Stomach smooth muscle (tissue), 2 donors: ENCODE measurements at regions not wholly inside any gene's neighbourhood (a gene's known extent, or its start where the extent isn't known, plus 50 kb on each side); places are given as distances from the start of the nearest gene placed in this dataset.

ENCODE experiments used
- H3K27ac ChIP-seq: one replicate; pipeline ENCODE4 v1.7.0; 2013; ENCODE audit warnings: mild to moderate bottlenecking, low read length, inconsistent platforms
- H3K27me3 ChIP-seq, 2 donors: one replicate each; pipeline ENCODE4 v1.7.0; 2013; ENCODE audit warnings: low read length in 2 of 2; ENCODE audit not compliant: insufficient read depth in 2 of 2, control insufficient read depth in 1 of 2
- H3K36me3 ChIP-seq, 2 donors: one replicate each; pipeline ENCODE4 v1.7.0; 2013; ENCODE audit warnings: low read length in 2 of 2; ENCODE audit not compliant: control insufficient read depth in 2 of 2, insufficient read depth in 2 of 2
- H3K4me1 ChIP-seq: one replicate; pipeline ENCODE4 v1.7.0; 2013; ENCODE audit warnings: low read length; ENCODE audit not compliant: control insufficient read depth, insufficient read depth
- H3K4me3 ChIP-seq, 2 donors: one replicate each; pipeline ENCODE4 v1.7.0; 2013; ENCODE audit warnings: low read length in 2 of 2
- H3K9ac ChIP-seq, 2 donors: one replicate each; pipeline ENCODE4 v1.7.0; 2013; ENCODE audit warnings: low read length in 2 of 2, mild to moderate bottlenecking in 1 of 2
- H3K9me3 ChIP-seq, 2 donors: one replicate each; pipeline ENCODE4 v1.7.0; 2013; ENCODE audit warnings: low read length in 2 of 2; ENCODE audit not compliant: control insufficient read depth in 2 of 2
- donor health status: healthy.
- donor health status: Pancreatic carcinoma.

GRCh38 chr10:118950190-118950680 is 79.3 kb upstream of the NANOS1 start:
- no peak overlapping the region for H3K27ac ChIP-seq
- H3K36me3 ChIP-seq: no peaks in the 10 kb centered on the region
- H3K4me3 ChIP-seq: no peak overlapping the region
- no peak overlapping the region for H3K9ac ChIP-seq
- H3K9me3 ChIP-seq: no peaks in the 10 kb centered on the region
- H3K27me3 ChIP-seq: no peaks in the 10 kb centered on the region
- H3K4me1 ChIP-seq: peaks cover 8% of the 10 kb centered on the region

- H3K27ac ChIP-seq: no peak overlapping the region
- no peak overlapping the region for H3K4me3 ChIP-seq
- H3K27me3 ChIP-seq: peaks cover 0 to 2% of the 10 kb centered on the region in 2 donors
- peaks cover 3% of the 10 kb centered on the region for H3K4me1 ChIP-seq
- no peak overlapping the region for H3K9ac ChIP-seq
- H3K9me3 ChIP-seq: no peaks in the 10 kb centered on the region
- no peaks in the 10 kb centered on the region for H3K36me3 ChIP-seq
These were observed 78.4 kb upstream of the NANOS1 start for GRCh38 chr10:118950997-118951637.

GRCh38 chr10:118952493-118953295 is 76.8 kb upstream of the NANOS1 start:
- no peaks in the 10 kb centered on the region for H3K36me3 ChIP-seq
- H3K27me3 ChIP-seq: peaks cover 0 to 2% of the 10 kb centered on the region in 2 donors

GRCh38 chr10:118953598-118954393 is 75.7 kb upstream of the NANOS1 start:
- H3K4me3 ChIP-seq: no peak overlapping the region
- no peaks in the 10 kb centered on the region for H3K9me3 ChIP-seq
- H3K27ac ChIP-seq: no peak overlapping the region
- peaks cover 7% of the 10 kb centered on the region for H3K4me1 ChIP-seq
- H3K36me3 ChIP-seq: no peaks in the 10 kb centered on the region
- peaks cover 0 to 2% of the 10 kb centered on the region in 2 donors for H3K27me3 ChIP-seq
- no peak overlapping the region for H3K9ac ChIP-seq

More at GRCh38 chr10:118952493-118953295, 76.8 kb upstream of the NANOS1 start:
- Histone ChIP-seq H3K27ac (no peak overlapping the region), H3K4me1 (peaks cover 7% of the 10 kb centered on the region), H3K9me3 (no peaks in the 10 kb centered on the region), H3K9ac (no peak overlapping the region), H3K4me3 (no peak overlapping the region)

- Histone ChIP-seq H3K4me1 (peaks cover 20% of the 10 kb centered on the region), H3K4me3 (no peak overlapping the region), H3K27ac (no peak overlapping the region), H3K9ac (no peak overlapping the region), H3K36me3 (no peaks in the 10 kb centered on the region), H3K27me3 (peaks cover 0 to 2% of the 10 kb centered on the region in 2 donors), H3K9me3 (no peaks in the 10 kb centered on the region)
These were observed 74.0 kb upstream of the NANOS1 start for GRCh38 chr10:118955531-118955930.

GRCh38 chr10:118955951-118956801 is 73.3 kb upstream of the NANOS1 start:
- no peak overlapping the region for H3K4me3 ChIP-seq
- peaks cover 0 to 2% of the 10 kb centered on the region in 2 donors for H3K27me3 ChIP-seq
- H3K9ac ChIP-seq: no peak overlapping the region
- no peaks in the 10 kb centered on the region for H3K9me3 ChIP-seq
- H3K4me1 ChIP-seq: peaks cover 20% of the 10 kb centered on the region
- no peaks in the 10 kb centered on the region for H3K36me3 ChIP-seq
- no peak overlapping the region for H3K27ac ChIP-seq

- H3K4me3 ChIP-seq: no peak overlapping the region
These were observed 72.6 kb upstream of the NANOS1 start for GRCh38 chr10:118956802-118957442.

GRCh38 chr10:118957443-118957825 is 72.1 kb upstream of the NANOS1 start:
- Histone ChIP-seq H3K9ac (no peak overlapping the region), H3K4me1 (peaks cover 20% of the 10 kb centered on the region), H3K27me3 (peaks cover 0 to 2% of the 10 kb centered on the region in 2 donors), H3K9me3 (no peaks in the 10 kb centered on the region), H3K4me3 (no peak overlapping the region), H3K27ac (no peak overlapping the region), H3K36me3 (no peaks in the 10 kb centered on the region)

More at GRCh38 chr10:118956802-118957442, 72.6 kb upstream of the NANOS1 start:
- H3K27me3 ChIP-seq: peaks cover 0 to 2% of the 10 kb centered on the region in 2 donors
- no peaks in the 10 kb centered on the region for H3K36me3 ChIP-seq
- H3K27ac ChIP-seq: no peak overlapping the region
- H3K4me1 ChIP-seq: peaks cover 20% of the 10 kb centered on the region
- no peaks in the 10 kb centered on the region for H3K9me3 ChIP-seq
- no peak overlapping the region for H3K9ac ChIP-seq

GRCh38 chr10:118957966-118958365 is 71.5 kb upstream of the NANOS1 start:
- Histone ChIP-seq H3K9ac (no peak overlapping the region), H3K4me3 (no peak overlapping the region), H3K27ac (no peak overlapping the region), H3K4me1 (peaks cover 20% of the 10 kb centered on the region), H3K27me3 (peaks cover 0 to 2% of the 10 kb centered on the region in 2 donors), H3K9me3 (no peaks in the 10 kb centered on the region), H3K36me3 (no peaks in the 10 kb centered on the region)
